ENCODE measurements at regions not wholly inside any gene's neighbourhood (a gene's known extent, or its start where the extent isn't known, plus 50 kb on each side); places are given as distances from the start of the nearest gene placed in this dataset.
"Not testable (repeated sequence)": the region's sequence is repeated elsewhere in the genome, so short reads cannot be mapped to it uniquely, and the experiment has no call there.

GRCh38 chr5:21274361-21274760 is 1286.4 kb upstream of the CDH18 start:
- not testable (repeated sequence) for DNase-seq

GRCh38 chr5:21263361-21263760 is 1275.4 kb upstream of the CDH18 start:
- DNase-seq = no peak

GRCh38 chr5:21254161-21254560 is 1266.2 kb upstream of the CDH18 start:
- DNase-seq = no peak

GRCh38 chr5:21244982-21245381 is 1257.0 kb upstream of the CDH18 start:
- DNase-seq = no peak

GRCh38 chr5:21238786-21239185 is 1250.8 kb upstream of the CDH18 start:
- DNase-seq = no peak

GRCh38 chr5:21237461-21237860 is 1249.5 kb upstream of the CDH18 start:
- DNase-seq = no peak

GRCh38 chr5:21236971-21237427 is 1249.0 kb upstream of the CDH18 start:
- DNase-seq = no peak

GRCh38 chr5:21236104-21236503 is 1248.1 kb upstream of the CDH18 start:
- no peak for DNase-seq

GRCh38 chr5:21225223-21226064 is 1237.4 kb upstream of the CDH18 start:
- peak; percentile 2 for DNase-seq

- DNase-seq = no peak
These were observed 1233.6 kb upstream of the CDH18 start for GRCh38 chr5:21221616-21222015.

- no peak for DNase-seq
These were observed 1232.0 kb upstream of the CDH18 start for GRCh38 chr5:21219966-21220365.

GRCh38 chr5:21219251-21219650 is 1231.3 kb upstream of the CDH18 start:
- no peak for DNase-seq

- DNase-seq = no peak
These were observed 1224.0 kb upstream of the CDH18 start for GRCh38 chr5:21212026-21212425.

GRCh38 chr5:21209409-21209808 is 1221.4 kb upstream of the CDH18 start:
- DNase-seq = no peak

GRCh38 chr5:21199087-21199486 is 1211.1 kb upstream of the CDH18 start:
- DNase-seq = no peak

- no peak for DNase-seq
These were observed 1207.1 kb upstream of the CDH18 start for GRCh38 chr5:21195145-21195544.

GRCh38 chr5:21185536-21185935 is 1197.5 kb upstream of the CDH18 start:
- no peak for DNase-seq

- no peak for DNase-seq
These were observed 1196.6 kb upstream of the CDH18 start for GRCh38 chr5:21184581-21184980.

GRCh38 chr5:21181609-21182125 is 1193.7 kb upstream of the CDH18 start:
- no peak for DNase-seq

- no peak for DNase-seq
These were observed 1185.5 kb upstream of the CDH18 start for GRCh38 chr5:21173526-21173925.

- no peak for DNase-seq
These were observed 1185.0 kb upstream of the CDH18 start for GRCh38 chr5:21173036-21173435.

- DNase-seq = no peak
These were observed 1183.0 kb upstream of the CDH18 start for GRCh38 chr5:21171038-21171437.

- DNase-seq = no peak
These were observed 1180.6 kb upstream of the CDH18 start for GRCh38 chr5:21168557-21168956.

- no peak for DNase-seq
These were observed 1177.3 kb upstream of the CDH18 start for GRCh38 chr5:21165344-21165743.

GRCh38 chr5:21164425-21164824 is 1176.4 kb upstream of the CDH18 start:
- DNase-seq = no peak

Measured in RPMI8226 (cell line).